ENCODE measurements at regions not wholly inside any gene's neighbourhood (a gene's known extent, or its start where the extent isn't known, plus 50 kb on each side); places are given as distances from the start of the nearest gene placed in this dataset.

DNA sequence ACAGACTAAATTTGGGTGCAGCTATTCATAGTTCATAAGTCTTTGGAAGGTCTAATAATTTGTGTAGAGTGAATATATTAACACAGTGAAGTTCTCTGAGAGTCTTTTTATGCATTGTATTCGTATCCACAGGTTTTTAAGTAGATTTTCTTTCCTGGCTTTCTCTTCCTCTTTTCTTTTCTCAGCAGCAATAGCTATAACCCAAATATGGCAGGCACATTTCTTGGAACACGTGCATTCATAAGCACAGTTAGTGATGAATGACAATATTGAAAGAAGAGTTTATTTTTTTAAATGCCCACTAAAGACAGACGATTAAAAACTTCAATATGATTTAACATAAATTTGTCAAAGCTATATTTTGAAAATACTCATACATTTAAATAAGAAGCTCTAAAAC is 220.5 kb upstream of the MBL2 start:
- Mint-ChIP-seq H3K4me1 (ENCODE audit: low read depth, unreplicated experiment) (peaks cover 15% of the 10 kb centered on the region), H3K4me3 (ENCODE audit: unreplicated experiment) (no peak overlapping the region), H3K27ac (ENCODE audit: unreplicated experiment) (no peak overlapping the region), H3K27me3 (ENCODE audit: insufficient read depth, unreplicated experiment) (no peaks in the 10 kb centered on the region), H3K9me3 (ENCODE audit: unreplicated experiment) (peaks cover 11% of the 10 kb centered on the region), H3K36me3 (ENCODE audit: insufficient read depth, unreplicated experiment) (peaks cover 18% of the 10 kb centered on the region)
- intact Hi-C loops (cut with micrococcal nuclease; ENCODE audit: unreplicated experiment) = no loop called here
- no peak for DNase-seq
- TF ChIP-seq, protein P1, sequence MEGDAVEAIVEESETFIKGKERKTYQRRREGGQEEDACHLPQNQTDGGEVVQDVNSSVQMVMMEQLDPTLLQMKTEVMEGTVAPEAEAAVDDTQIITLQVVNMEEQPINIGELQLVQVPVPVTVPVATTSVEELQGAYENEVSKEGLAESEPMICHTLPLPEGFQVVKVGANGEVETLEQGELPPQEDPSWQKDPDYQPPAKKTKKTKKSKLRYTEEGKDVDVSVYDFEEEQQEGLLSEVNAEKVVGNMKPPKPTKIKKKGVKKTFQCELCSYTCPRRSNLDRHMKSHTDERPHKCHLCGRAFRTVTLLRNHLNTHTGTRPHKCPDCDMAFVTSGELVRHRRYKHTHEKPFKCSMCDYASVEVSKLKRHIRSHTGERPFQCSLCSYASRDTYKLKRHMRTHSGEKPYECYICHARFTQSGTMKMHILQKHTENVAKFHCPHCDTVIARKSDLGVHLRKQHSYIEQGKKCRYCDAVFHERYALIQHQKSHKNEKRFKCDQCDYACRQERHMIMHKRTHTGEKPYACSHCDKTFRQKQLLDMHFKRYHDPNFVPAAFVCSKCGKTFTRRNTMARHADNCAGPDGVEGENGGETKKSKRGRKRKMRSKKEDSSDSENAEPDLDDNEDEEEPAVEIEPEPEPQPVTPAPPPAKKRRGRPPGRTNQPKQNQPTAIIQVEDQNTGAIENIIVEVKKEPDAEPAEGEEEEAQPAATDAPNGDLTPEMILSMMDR (IDR thresholded peaks at IDR 0.05; ENCODE audit: insufficient read depth in 1 of 2, low read depth in 1 of 2, low read length in 1 of 2, severe bottlenecking in 1 of 2, unreplicated experiment in 1 of 2) = no peak
- Histone ChIP-seq H3K9me3 (peaks cover 3% of the 10 kb centered on the region), H3K27me3 (replicated peaks; ENCODE audit: control insufficient read depth, insufficient read depth, low read length) (no peaks in the 10 kb centered on the region), H3K4me3 (ENCODE audit: low read depth, low read length) (no peak overlapping the region), H3K36me3 (ENCODE audit: control insufficient read depth, insufficient read depth, low read length) (0 out of 2 replicates have a peak, but pooled peaks cover 1% of the 10 kb centered on the region), H3K4me1 (peaks cover under 1% of the 10 kb centered on the region; the same call in 1 of the 2 replicates)
- BruUV-seq (replicated peaks) = no TSS peak
- ChIA-PET POLR2A (no interaction called here), CTCF (no interaction called here)

DNA sequence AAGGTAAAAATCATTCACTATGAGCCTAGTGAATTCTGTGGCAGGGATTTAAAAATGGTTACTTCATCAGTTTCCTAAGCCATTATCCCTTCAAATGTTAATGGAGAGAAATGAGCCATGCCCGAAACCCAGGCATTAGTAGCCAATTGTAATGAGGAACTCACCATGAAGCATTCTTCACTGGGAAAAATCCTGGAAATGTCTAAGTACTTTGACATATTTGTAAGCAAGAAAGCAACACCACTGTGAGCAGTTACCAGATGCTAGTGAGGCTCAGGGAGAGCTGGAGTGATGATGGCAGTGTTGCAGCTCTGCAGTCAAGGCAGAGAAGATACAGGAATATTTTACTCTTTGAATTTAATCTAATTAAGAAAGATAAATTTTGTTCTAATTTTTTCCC is 220.0 kb upstream of the MBL2 start:
- no TSS peak for BruUV-seq (replicated peaks)
- intact Hi-C loops (cut with micrococcal nuclease; ENCODE audit: unreplicated experiment) = no loop called here
- no peaks in the 10 kb centered on the region for H3K27me3 ChIP-seq (replicated peaks; ENCODE audit: control insufficient read depth, insufficient read depth, low read length)
- no peak overlapping the region for H3K4me3 Mint-ChIP-seq (ENCODE audit: unreplicated experiment)
- H3K4me1 Mint-ChIP-seq (ENCODE audit: low read depth, unreplicated experiment) = peaks cover 10% of the 10 kb centered on the region
- no peak overlapping the region for H3K27ac Mint-ChIP-seq (ENCODE audit: unreplicated experiment)
- H3K9me3 Mint-ChIP-seq (ENCODE audit: unreplicated experiment) = peaks cover 11% of the 10 kb centered on the region
- ChIA-PET CTCF (no interaction called here), POLR2A (no interaction called here)
- TF ChIP-seq, protein P1 (IDR thresholded peaks at IDR 0.05; ENCODE audit: insufficient read depth in 1 of 2, low read depth in 1 of 2, low read length in 1 of 2, severe bottlenecking in 1 of 2, unreplicated experiment in 1 of 2) = no peak
- peaks cover 3% of the 10 kb centered on the region for H3K9me3 ChIP-seq
- H3K4me3 ChIP-seq (ENCODE audit: low read depth, low read length) = no peak overlapping the region
- peaks cover 18% of the 10 kb centered on the region for H3K36me3 Mint-ChIP-seq (ENCODE audit: insufficient read depth, unreplicated experiment)
- H3K4me1 ChIP-seq = no peaks in the 10 kb centered on the region
- H3K27me3 Mint-ChIP-seq (ENCODE audit: insufficient read depth, unreplicated experiment) = no peaks in the 10 kb centered on the region
- H3K36me3 ChIP-seq (ENCODE audit: control insufficient read depth, insufficient read depth, low read length) = 0 out of 2 replicates have a peak, but pooled peaks cover 1% of the 10 kb centered on the region
- DNase-seq = no peak

DNA sequence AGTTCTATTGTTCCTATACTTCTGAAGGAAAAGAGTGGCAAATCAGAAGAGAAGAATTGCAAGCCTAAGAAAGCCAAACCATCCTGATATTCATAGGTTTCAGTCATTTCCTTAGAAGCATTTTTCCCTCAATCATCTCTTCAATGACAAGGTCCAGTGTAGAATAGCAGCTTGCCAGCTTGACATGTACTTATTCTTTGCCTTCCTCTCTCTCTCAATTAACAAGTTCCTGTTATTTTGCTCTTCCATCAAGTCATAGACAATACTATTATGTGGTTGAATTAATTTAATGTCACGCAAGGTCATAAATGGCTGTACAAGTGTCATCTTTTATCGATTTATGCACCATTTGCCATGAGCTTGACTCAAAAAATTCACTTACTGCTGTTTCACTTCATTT is 216.3 kb upstream of the MBL2 start:
- H3K4me3 Mint-ChIP-seq (ENCODE audit: unreplicated experiment) = no peak overlapping the region
- H3K4me1 Mint-ChIP-seq (ENCODE audit: low read depth, unreplicated experiment) = peaks cover 6% of the 10 kb centered on the region
- Histone ChIP-seq H3K36me3 (ENCODE audit: control insufficient read depth, insufficient read depth, low read length) (peaks cover 1% of the 10 kb centered on the region; the same call in 1 of the 2 replicates), H3K27me3 (replicated peaks; ENCODE audit: control insufficient read depth, insufficient read depth, low read length) (no peaks in the 10 kb centered on the region), H3K9me3 (peaks cover 3% of the 10 kb centered on the region), H3K4me1 (peaks cover 5% of the 10 kb centered on the region; the same call in 1 of the 2 replicates), H3K4me3 (ENCODE audit: low read depth, low read length) (no peak overlapping the region)
- TF ChIP-seq, protein P1 (IDR thresholded peaks at IDR 0.05; ENCODE audit: insufficient read depth in 1 of 2, low read depth in 1 of 2, low read length in 1 of 2, severe bottlenecking in 1 of 2, unreplicated experiment in 1 of 2) = no peak
- no peak overlapping the region for H3K27ac Mint-ChIP-seq (ENCODE audit: unreplicated experiment)
- intact Hi-C loops (cut with micrococcal nuclease; ENCODE audit: unreplicated experiment) = no loop called here
- POLR2A ChIA-PET = no interaction called here
- H3K36me3 Mint-ChIP-seq (ENCODE audit: insufficient read depth, unreplicated experiment) = peaks cover 8% of the 10 kb centered on the region
- BruUV-seq (replicated peaks) = no TSS peak
- CTCF ChIA-PET = no interaction called here
- no peak for DNase-seq
- no peaks in the 10 kb centered on the region for H3K9me3 Mint-ChIP-seq (ENCODE audit: unreplicated experiment)
- no peaks in the 10 kb centered on the region for H3K27me3 Mint-ChIP-seq (ENCODE audit: insufficient read depth, unreplicated experiment)
